Type B pancreatic cell (in vitro differentiated cells): ENCODE measurements at regions not wholly inside any gene's neighbourhood (a gene's known extent, or its start where the extent isn't known, plus 50 kb on each side); places are given as distances from the start of the nearest gene placed in this dataset.

Source experiments
- DNase-seq: peaks from one replicate; pipeline ENCODE4 v3.0.0; 2021; ENCODE audit warnings: mixed read lengths; ENCODE audit not compliant: unreplicated experiment; ENCODE audit errors: extremely low spot score
- H3K27ac Mint-ChIP-seq: 2 replicates; pipeline ENCODE4 v1.8.0; 2021; ENCODE audit warnings: mild to moderate bottlenecking, mixed read lengths
- H3K27me3 Mint-ChIP-seq: 2 replicates; pipeline ENCODE4 v1.8.0; 2021; ENCODE audit warnings: mixed read lengths
- H3K36me3 Mint-ChIP-seq: 2 replicates; pipeline ENCODE4 v1.8.0; 2021; ENCODE audit warnings: mixed read lengths
- H3K4me1 Mint-ChIP-seq: one replicate; pipeline ENCODE4 v1.8.0; 2021; ENCODE audit warnings: mixed read lengths; ENCODE audit not compliant: unreplicated experiment
- H3K4me3 Mint-ChIP-seq: 2 replicates; pipeline ENCODE4 v1.8.0; 2021; ENCODE audit warnings: mild to moderate bottlenecking, mixed read lengths
- H3K9me3 Mint-ChIP-seq: 2 replicates; pipeline ENCODE4 v1.8.0; 2021; ENCODE audit warnings: mixed read lengths
- TF ChIP-seq, protein P1 (sequence below): fragments of 200-600 bp; sonication (generic); conservative IDR thresholded peaks from 2 replicates; pipeline ENCODE4 v1.5.0; 2021; ENCODE audit warnings: antibody characterized with exemption, mild to moderate bottlenecking

DNA sequence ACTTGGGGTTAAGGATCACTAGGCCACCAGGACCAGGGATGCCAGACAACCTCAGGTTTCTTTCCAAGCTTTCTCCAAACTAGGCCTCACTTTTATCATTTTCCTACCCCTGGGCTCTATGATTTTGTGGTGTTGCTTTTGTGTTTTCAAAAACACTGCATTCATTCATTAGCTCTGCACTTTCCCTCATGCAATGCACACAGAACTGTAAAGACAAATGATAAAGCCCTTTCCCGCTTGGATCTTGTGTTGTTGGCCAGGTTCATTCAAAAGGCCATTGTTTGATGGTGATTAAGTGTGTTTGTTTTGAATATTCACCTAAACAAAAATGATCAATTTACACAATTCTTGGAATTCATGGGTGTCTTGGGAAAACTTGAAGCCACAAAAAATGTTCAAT lies 210.7 kb upstream of the TNP1 start:
- no peak for DNase-seq
- Mint-ChIP-seq H3K36me3 (no peaks in the 10 kb centered on the region), H3K4me1 (peaks cover 25% of the 10 kb centered on the region), H3K27me3 (peaks cover 5% of the 10 kb centered on the region), H3K4me3 (no peak overlapping the region), H3K27ac (no peak overlapping the region), H3K9me3 (no peaks in the 10 kb centered on the region)
- TF ChIP-seq, protein P1, sequence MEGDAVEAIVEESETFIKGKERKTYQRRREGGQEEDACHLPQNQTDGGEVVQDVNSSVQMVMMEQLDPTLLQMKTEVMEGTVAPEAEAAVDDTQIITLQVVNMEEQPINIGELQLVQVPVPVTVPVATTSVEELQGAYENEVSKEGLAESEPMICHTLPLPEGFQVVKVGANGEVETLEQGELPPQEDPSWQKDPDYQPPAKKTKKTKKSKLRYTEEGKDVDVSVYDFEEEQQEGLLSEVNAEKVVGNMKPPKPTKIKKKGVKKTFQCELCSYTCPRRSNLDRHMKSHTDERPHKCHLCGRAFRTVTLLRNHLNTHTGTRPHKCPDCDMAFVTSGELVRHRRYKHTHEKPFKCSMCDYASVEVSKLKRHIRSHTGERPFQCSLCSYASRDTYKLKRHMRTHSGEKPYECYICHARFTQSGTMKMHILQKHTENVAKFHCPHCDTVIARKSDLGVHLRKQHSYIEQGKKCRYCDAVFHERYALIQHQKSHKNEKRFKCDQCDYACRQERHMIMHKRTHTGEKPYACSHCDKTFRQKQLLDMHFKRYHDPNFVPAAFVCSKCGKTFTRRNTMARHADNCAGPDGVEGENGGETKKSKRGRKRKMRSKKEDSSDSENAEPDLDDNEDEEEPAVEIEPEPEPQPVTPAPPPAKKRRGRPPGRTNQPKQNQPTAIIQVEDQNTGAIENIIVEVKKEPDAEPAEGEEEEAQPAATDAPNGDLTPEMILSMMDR, result no peak

DNA sequence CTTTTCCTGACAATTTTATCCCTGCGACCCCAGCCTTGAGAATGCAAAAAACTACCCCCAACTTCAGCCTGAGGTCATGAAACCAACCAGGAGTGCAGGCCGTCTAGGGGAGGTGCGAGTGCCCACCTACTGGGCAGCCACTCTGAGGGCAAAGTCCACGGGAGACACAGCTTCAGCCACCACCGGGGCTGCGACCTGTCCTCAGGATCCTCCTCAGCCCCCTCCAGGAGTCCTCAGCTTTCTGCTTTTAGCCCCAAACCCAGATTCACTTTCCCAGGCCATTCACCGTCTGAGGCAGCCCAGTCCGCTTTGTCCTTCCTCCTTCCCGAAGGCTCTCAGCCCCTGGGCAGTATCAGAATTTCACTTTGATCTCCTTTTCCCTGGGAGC lies 210.2 kb upstream of the TNP1 start:
- Mint-ChIP-seq H3K27ac (no peak overlapping the region), H3K9me3 (no peaks in the 10 kb centered on the region), H3K36me3 (no peaks in the 10 kb centered on the region), H3K4me3 (no peak overlapping the region), H3K27me3 (peaks cover 1% of the 10 kb centered on the region), H3K4me1 (peaks cover 20% of the 10 kb centered on the region)
- no peak for DNase-seq
- TF ChIP-seq, protein P1, result no peak

DNA sequence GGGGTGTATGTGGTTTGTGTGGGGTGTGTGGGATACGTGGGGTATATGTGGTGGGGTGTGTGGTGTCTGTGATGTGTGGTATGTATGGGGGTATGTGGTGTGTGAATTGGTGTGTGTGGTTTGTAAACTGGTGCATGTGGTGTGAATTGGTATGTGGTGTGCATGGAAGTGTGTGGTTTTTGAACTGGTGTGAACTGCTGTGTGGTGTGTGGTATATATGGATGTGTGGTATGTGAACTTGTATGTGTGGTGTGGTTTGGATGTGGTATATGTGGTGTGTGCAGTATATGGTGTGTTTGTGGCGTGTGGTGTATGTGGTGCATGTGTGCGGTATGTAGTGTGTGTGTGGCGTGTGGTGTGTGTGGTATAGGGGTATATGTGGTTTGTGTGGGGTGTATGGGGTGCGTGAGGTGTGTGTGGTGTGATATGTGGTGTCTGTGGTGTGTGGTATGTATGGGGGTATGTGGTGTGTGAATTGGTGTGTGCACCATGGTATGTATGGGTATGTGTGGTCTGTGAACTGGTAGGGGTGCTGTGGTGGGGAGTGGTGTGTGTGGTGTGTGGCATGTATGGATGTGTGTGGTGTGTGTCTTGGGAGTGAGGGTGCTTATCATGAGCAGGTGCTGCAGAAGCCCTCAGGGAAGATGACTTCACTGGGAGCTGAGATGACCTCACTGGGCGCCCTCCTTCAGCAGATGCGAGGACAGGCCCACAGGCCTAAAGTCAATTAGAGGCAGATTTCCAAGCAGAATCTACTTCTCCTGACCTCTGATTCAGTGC lies 209.6 kb upstream of the TNP1 start:
- Mint-ChIP-seq H3K9me3 (no peaks in the 10 kb centered on the region), H3K27ac (no peak overlapping the region), H3K27me3 (no peaks in the 10 kb centered on the region), H3K4me3 (no peak overlapping the region), H3K4me1 (peaks cover 23% of the 10 kb centered on the region), H3K36me3 (no peaks in the 10 kb centered on the region)
- TF ChIP-seq, protein P1, result no peak
- DNase-seq, result no peak

DNA sequence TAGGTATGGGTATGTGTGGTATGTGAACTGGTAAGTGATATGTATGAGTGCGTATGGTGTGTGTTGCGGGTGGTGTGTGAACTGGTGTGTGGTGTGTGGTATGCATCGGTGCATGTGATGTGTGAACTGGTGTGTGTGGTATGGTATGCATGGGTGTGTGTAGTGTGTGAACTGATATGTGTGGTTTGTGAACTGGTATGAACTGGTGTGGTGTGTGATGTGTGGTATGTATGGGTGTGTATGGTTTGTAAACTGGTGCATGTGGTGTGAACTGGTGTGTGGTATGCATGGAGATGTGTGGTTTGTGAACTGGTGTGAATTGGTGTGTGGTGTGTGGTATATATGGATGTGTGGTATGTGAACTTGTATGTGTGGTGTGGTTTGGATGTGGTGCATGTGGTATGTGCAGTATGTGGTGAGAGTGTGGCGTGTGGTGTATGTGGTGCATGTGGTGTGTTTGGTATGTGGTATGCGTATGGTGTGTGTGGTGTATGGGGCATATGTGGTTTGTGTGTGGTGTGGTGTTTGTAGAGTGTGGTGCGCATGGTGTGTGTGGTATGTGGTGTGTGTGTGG lies 208.9 kb upstream of the TNP1 start:
- H3K4me3 Mint-ChIP-seq, result no peak overlapping the region
- H3K9me3 Mint-ChIP-seq, result no peaks in the 10 kb centered on the region
- no peak overlapping the region for H3K27ac Mint-ChIP-seq
- no peak for DNase-seq
- TF ChIP-seq, protein P1, result no peak
- no peaks in the 10 kb centered on the region for H3K36me3 Mint-ChIP-seq
- no peaks in the 10 kb centered on the region for H3K27me3 Mint-ChIP-seq
- peaks cover 27% of the 10 kb centered on the region for H3K4me1 Mint-ChIP-seq

DNA sequence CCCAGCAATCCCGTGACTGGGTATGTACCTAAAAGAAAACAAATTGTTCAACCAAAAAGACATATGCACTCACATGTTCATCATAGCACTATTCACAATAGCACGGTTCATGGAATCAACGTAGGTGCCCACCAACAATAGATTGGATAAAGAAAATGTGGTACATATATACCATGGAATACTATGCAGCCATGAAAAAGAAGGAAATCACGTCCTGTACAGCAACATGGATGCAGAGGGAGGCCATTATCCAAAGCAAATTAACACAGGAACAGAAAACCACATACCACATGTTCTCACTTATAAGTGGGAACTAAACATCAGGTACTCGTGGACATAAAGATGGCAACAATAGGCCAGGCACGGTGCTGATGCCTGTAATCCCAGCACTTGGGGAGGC lies 207.9 kb upstream of the TNP1 start:
- H3K4me3 Mint-ChIP-seq, result no peak overlapping the region
- H3K4me1 Mint-ChIP-seq, result peaks cover 37% of the 10 kb centered on the region
- TF ChIP-seq, protein P1, result no peak
- no peak overlapping the region for H3K27ac Mint-ChIP-seq
- DNase-seq, result no peak
- H3K9me3 Mint-ChIP-seq, result no peaks in the 10 kb centered on the region
- H3K27me3 Mint-ChIP-seq, result no peaks in the 10 kb centered on the region
- no peaks in the 10 kb centered on the region for H3K36me3 Mint-ChIP-seq
